GM19035 (cell line): ENCODE measurements at regions not wholly inside any gene's neighbourhood (a gene's known extent, or its start where the extent isn't known, plus 50 kb on each side); places are given as distances from the start of the nearest gene placed in this dataset.

Experiments used
- ATAC-seq: cut with Tn5 transposase; IDR thresholded peaks from one replicate; pipeline ENCODE4 v1.9.1; 2021; ENCODE audit not compliant: unreplicated experiment

DNA sequence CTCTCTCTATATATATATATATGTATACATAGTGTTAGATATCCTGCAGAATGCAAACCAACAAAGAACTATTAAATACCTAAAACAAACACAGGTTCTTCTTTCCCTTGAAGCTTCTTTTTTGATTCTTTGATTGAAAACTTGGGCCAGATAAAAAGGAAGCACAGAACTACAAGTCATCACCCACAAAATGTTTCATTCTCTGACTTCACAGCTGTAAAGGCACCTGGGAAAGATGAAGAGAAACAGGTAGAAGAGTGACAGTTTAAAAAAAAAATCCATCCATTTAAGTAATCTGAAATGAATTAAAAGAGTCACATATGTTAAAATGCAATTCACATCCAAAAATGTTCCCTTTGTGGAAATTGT, 90.7 kb upstream of the FNDC3A start:
- no peak for ATAC-seq

DNA sequence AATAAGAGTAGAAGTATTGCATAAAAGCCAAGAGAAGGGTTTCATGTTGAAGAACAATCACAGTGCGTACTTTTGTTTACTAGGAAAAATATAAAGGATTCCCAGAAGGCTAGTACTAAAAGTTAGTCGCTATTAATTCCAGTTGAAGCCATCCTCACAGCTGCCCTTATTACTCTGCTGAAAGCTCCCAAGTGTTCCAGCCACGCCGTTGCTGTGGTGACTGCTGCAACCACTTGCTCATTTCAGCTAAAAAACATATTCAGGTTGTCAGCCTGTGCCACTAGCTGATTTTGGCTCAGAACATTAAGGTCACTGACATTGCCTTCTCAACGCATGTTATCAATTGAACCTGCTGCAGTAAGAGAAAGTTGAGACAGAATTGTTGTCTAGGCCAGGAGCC, 87.1 kb upstream of the FNDC3A start:
- ATAC-seq = no peak

DNA sequence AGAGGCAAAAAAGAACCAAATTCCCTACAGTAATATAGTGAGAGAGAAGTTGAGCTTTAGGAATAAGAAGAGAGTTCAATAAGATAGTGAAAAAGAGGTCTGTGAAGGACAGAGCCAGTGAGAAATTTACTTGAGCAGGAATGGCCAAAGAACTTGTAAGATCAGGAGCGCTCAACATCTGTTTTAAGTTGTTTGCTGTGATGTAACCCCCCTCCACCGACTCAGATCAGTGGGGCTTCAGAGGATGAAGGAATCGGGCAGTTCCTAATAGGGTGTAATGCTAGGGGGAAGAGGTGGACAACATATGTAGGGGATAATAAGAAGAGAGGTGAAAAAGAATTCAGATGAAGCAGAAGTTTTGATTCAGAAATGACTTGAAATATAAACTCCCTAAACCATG, 85.3 kb upstream of the FNDC3A start:
- no peak for ATAC-seq

DNA sequence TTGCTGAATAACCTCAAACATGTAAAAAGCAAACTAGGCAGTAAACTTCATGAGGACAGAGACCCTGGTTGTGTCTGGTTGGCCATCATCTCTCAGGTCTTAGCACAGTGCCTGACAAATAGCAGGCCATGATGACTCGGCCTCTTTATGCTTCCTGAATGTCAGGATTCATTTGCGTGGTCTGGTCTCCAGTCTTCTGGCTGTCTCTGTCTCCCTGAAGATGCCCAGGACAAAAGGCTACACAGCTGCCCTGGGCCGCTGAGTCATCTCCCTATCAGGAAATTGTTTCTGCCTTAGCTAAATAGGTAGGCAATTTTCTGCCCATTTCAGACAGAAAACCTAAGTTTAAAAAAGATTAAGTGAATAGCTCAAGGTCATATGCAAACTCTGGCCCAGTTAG, 84.1 kb upstream of the FNDC3A start:
- ATAC-seq = no peak

- ATAC-seq = peak; percentile 64
Measured at GRCh38 chr13:48892053-48892687, 83.5 kb upstream of the FNDC3A start.

DNA sequence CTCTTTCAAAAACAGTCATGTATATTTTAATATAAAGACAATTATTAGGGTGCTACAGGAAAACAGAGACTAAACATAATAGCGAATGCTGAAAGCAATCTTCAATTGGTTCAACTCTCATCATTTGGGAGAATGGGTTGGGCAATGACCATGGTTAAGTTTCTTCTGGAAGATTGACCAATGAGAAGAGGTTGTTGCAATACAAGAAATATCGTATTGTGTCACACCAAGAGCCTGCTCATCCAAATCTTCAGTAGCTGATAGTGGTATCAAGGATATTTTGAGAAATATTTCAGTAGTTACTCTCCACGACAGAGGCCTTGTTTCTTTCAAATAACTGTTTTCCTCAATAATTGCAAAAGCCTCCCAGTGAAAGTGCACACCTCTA, 83.0 kb upstream of the FNDC3A start:
- no peak for ATAC-seq

DNA sequence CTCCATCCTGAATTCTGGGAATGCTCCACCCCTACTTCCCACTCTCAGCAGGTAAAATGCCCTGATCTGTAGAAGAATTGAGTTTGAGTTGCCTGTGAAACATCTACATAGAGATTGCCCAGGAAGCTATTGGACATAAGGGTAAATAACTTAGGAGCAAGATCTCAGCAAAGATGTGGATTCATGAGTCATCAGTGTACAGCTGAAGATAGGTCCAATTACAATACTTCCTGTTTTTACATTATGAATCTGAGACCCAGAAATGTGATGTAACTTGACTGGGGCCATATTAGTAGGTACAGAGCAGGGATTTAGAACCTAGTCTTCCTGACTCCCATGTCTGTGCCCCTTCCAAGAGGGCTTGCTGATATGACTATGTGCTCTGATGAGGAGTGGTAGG, 79.4 kb upstream of the FNDC3A start:
- no peak for ATAC-seq

- no peak for ATAC-seq
Measured at GRCh38 chr13:48901781-48902180, 73.9 kb upstream of the FNDC3A start.

DNA sequence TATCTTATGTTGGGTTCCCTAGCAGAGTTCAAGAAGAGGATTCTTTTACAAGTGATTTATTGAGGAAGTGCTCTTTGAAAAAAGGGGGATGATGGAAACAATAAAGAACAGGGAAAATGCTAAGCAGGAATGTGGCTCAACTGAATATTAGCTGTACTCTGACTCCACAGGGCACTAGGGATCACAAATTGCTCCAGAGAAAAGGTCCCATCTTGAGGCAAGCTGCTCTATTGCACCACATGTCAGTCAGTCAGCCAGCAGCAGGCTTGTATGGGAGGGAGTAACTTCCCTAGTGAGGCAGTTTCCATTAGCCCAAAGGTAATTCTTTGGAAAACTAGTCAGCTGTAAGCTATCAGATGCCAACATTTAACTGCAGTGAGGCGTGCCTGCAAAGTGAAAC, 73.3 kb upstream of the FNDC3A start:
- ATAC-seq = no peak

DNA sequence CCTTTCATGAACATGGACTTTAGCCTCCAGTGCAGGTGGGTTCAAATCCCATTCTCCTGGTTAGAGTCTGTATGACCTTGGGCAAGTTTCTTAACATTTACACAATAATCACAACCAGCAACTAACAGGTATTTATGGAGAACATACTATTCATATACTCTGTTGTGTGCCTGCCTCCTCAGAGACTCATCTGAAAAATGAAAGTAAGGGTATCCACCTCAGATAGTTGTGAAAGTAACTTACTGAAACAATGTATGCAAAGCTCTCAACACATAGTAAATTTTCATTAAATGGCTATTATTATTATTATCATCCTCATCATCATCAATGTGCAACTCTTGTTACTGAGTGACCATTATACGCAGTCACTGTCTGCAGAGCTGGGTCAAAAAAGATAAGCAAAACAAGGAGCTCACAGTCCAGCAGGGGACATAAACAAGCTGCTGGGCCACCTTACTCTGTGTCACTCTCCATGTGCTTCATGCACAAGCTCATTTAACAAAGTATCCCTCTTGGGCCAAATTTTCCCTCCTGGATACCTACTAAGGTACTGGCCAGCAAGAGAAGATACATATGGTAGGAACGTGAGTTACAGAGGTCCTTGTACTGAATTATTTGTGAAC, 70.9 kb upstream of the FNDC3A start:
- no peak for ATAC-seq

DNA sequence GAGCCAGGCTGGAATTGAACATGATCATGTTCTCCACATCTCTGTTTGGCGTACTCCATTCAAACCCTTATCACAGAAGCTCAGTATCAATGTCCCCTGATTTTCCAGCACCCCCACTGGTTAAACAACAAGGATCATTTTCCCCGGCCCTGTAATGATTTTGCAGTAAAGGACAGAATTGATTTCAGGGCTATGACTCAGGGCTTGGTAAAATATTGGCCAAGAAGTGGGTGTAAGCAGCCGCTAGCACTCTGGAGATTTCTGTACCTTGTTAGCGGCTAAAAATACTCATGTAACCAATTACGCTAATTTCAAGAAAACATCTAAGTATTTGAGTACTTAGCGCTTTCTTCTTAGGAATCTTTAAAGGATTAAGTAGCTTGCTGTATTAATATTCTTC, 69.5 kb upstream of the FNDC3A start:
- ATAC-seq = no peak

DNA sequence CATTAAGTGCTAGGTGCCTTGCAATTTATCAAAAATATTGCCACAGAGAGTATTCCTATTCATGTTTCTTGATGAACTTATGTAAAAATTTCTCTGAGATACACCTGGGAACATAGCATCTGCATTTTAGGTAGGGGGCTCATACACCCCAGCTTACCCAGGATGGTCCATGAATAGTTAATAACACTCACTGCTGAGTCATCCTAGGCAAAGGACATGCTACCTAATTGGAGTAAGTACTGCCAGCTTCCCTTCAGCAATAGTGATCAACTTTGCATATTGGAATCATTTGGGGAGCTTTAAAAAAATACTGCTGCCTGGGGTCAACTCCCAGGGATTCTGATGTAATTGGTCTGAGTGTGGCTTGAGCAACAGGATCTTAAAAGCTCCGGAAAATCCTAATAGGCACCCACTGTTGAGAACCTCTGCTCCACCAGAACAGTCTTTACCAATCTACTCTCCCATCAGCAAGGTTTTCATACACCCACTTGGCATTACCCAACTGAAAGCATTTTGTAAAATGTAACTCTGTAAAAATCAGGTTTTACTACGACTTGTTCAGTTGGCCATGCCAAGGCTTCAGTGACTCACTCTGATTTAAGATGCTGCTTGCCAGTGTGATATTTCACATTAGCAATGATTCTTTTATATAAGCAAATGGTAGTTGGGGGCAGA, 67.2 kb upstream of the FNDC3A start:
- ATAC-seq = no peak

GRCh38 chr13:48909056-48909389, 66.7 kb upstream of the FNDC3A start:
- ATAC-seq = no peak

DNA sequence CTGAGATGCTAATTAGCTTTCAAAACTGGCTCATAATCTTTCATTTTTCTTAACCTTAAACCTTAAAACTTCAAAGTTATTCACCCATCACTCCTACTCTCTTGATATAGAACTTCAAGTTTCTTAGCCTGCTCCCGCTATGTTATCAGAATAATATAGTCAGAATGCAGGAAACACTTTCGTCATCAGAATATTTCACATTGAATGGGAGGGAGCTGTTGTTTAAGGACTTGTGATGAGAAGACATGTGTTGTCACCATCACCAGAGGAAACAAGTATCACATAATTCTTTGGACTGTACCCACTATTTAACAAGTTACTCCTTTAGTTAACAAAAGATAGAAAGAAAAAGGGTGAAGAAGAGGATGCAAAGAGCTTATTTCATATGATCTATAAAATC, 65.0 kb upstream of the FNDC3A start:
- no peak for ATAC-seq

DNA sequence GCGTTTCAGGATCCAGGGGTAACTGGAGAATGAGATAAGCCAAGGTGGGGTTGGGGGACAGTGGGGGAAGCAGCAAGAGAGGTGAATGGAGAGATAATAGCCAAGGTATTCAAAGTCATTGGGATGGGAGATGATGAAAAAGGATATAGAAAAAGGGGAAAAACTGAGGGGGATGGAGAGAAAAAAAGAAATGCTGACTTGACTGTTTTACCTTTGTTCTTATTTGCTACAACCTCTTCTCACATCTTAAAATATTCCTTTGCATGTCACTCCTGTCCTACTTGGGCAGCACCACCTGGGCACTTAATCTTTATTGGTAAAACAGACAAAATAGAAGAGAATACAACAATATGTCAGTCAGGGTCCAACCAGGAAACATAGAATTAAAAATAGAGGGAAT, 56.0 kb upstream of the FNDC3A start:
- ATAC-seq = no peak

- no peak for ATAC-seq
Measured at GRCh38 chr13:48920730-48921129, 55.0 kb upstream of the FNDC3A start.

- ATAC-seq = no peak
Measured at GRCh38 chr13:48923376-48923775, 52.3 kb upstream of the FNDC3A start.

DNA sequence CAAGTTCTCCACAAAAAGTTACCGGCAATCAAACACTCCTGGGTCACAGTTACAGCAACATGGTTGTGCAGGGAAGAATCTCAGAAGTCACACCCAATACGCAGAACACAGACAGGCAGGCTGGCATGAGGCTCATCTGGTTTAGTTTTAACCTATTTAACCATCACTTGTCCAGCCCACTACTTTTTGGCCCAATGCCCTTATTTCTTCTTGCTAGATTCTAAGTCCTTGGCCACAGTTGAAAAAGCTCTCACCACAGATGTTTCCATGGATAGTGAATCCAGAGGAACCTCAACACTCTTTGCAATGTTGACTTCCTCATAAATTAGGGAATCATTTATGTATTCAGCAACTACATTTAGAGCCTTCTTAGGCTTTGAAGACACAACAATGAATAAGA, 50.7 kb upstream of the FNDC3A start:
- ATAC-seq = no peak
